ENCODE measurements at regions not wholly inside any gene's neighbourhood (a gene's known extent, or its start where the extent isn't known, plus 50 kb on each side); places are given as distances from the start of the nearest gene placed in this dataset.

- DNase-seq (ENCODE audit: low spot score): no peak
These were observed 518.3 kb downstream of the DHX35 start for GRCh38 chr20:39480276-39481043.

- DNase-seq (ENCODE audit: low spot score): no peak
These were observed 517.2 kb downstream of the DHX35 start for GRCh38 chr20:39479196-39479810.

- DNase-seq (ENCODE audit: low spot score): no peak
These were observed 512.7 kb downstream of the DHX35 start for GRCh38 chr20:39474879-39475278.

GRCh38 chr20:39473536-39473935, 511.4 kb downstream of the DHX35 start:
- DNase-seq (ENCODE audit: low spot score): no peak

- DNase-seq (ENCODE audit: low spot score): no peak
These were observed 506.6 kb downstream of the DHX35 start for GRCh38 chr20:39468703-39469102.

GRCh38 chr20:39464238-39464637, 502.1 kb downstream of the DHX35 start:
- no peak for DNase-seq (ENCODE audit: low spot score)

- no peak for DNase-seq (ENCODE audit: low spot score)
These were observed 500.3 kb downstream of the DHX35 start for GRCh38 chr20:39462416-39462945.

GRCh38 chr20:39458452-39458851, 496.3 kb downstream of the DHX35 start:
- DNase-seq (ENCODE audit: low spot score): no peak

GRCh38 chr20:39453890-39454289, 491.7 kb downstream of the DHX35 start:
- DNase-seq (ENCODE audit: low spot score): no peak

- DNase-seq (ENCODE audit: low spot score): no peak
These were observed 490.6 kb downstream of the DHX35 start for GRCh38 chr20:39452583-39453340.

GRCh38 chr20:39451386-39451785, 489.2 kb downstream of the DHX35 start:
- DNase-seq (ENCODE audit: low spot score): no peak

- no peak for DNase-seq (ENCODE audit: low spot score)
These were observed 484.3 kb downstream of the DHX35 start for GRCh38 chr20:39446397-39446796.

- no peak for DNase-seq (ENCODE audit: low spot score)
These were observed 483.0 kb downstream of the DHX35 start for GRCh38 chr20:39445095-39445494.

- no peak for DNase-seq (ENCODE audit: low spot score)
These were observed 471.3 kb downstream of the DHX35 start for GRCh38 chr20:39433466-39433865.

GRCh38 chr20:39431091-39431880, 469.1 kb downstream of the DHX35 start:
- DNase-seq (ENCODE audit: low spot score): no peak

GRCh38 chr20:39429726-39430125, 467.6 kb downstream of the DHX35 start:
- DNase-seq (ENCODE audit: low spot score): no peak

- DNase-seq (ENCODE audit: low spot score): no peak
These were observed 463.0 kb downstream of the DHX35 start for GRCh38 chr20:39424962-39425678.

- no peak for DNase-seq (ENCODE audit: low spot score)
These were observed 459.5 kb downstream of the DHX35 start for GRCh38 chr20:39421571-39422105.

GRCh38 chr20:39412091-39412490, 449.9 kb downstream of the DHX35 start:
- no peak for DNase-seq (ENCODE audit: low spot score)

GRCh38 chr20:39399463-39399862, 437.3 kb downstream of the DHX35 start:
- no peak for DNase-seq (ENCODE audit: low spot score)

GRCh38 chr20:39398656-39399055, 436.5 kb downstream of the DHX35 start:
- no peak for DNase-seq (ENCODE audit: low spot score)

Measured in activated CD4-positive, alpha-beta T cell treated with anti-CD3 and anti-CD28 coated beads, Interleukin-2, Interleukin-4, amounts not matched to agents 100 ng/mL and 50 ng/mL, durations not matched to agents 16 hours and 8 hours (primary cell).